Progenitor cell of endocrine pancreas (in vitro differentiated cells): ENCODE measurements at regions not wholly inside any gene's neighbourhood (a gene's known extent, or its start where the extent isn't known, plus 50 kb on each side); places are given as distances from the start of the nearest gene placed in this dataset.

Experiments used
- DNase-seq: peaks from one replicate; pipeline ENCODE4 v3.0.0; 2021; ENCODE audit warnings: low spot score; ENCODE audit not compliant: unreplicated experiment
- H3K27ac Mint-ChIP-seq: 2 replicates; pipeline ENCODE4 v1.8.0; 2021; ENCODE audit warnings: mild to moderate bottlenecking, moderate library complexity, mixed read lengths
- H3K27me3 Mint-ChIP-seq: 2 replicates; pipeline ENCODE4 v1.8.0; 2021; ENCODE audit warnings: mixed read lengths
- H3K36me3 Mint-ChIP-seq: 2 replicates; pipeline ENCODE4 v1.8.0; 2022; ENCODE audit warnings: mixed read lengths; ENCODE audit not compliant: insufficient read depth
- H3K4me1 Mint-ChIP-seq: 2 replicates; pipeline ENCODE4 v1.8.0; 2021; ENCODE audit warnings: low read depth, mixed read lengths
- H3K4me3 Mint-ChIP-seq: 2 replicates; pipeline ENCODE4 v1.8.0; 2021; ENCODE audit warnings: low read depth, mild to moderate bottlenecking, moderate library complexity, mixed read lengths
- H3K9me3 Mint-ChIP-seq: 2 replicates; pipeline ENCODE4 v1.8.0; 2021; ENCODE audit warnings: low read depth, mixed read lengths
- CTCF ChIP-seq: fragments of 200-600 bp; sonication (generic); IDR thresholded peaks from one replicate; pipeline ENCODE4 v1.5.0; 2021; ENCODE audit warnings: antibody characterized with exemption, mild to moderate bottlenecking; ENCODE audit not compliant: unreplicated experiment

- H3K27ac Mint-ChIP-seq: no peak overlapping the region
- no peaks in the 10 kb centered on the region for H3K9me3 Mint-ChIP-seq
- H3K4me1 Mint-ChIP-seq: peaks cover 2% of the 10 kb centered on the region
- no peak for TF ChIP-seq CTCF
- H3K4me3 Mint-ChIP-seq: no peak overlapping the region
- H3K27me3 Mint-ChIP-seq: peaks cover 31% of the 10 kb centered on the region
- no peaks in the 10 kb centered on the region for H3K36me3 Mint-ChIP-seq
- DNase-seq: no peak
These were observed 171.9 kb downstream of the RPS24 start for GRCh38 chr10:78205457-78206016.

GRCh38 chr10:78207216-78207615 is 173.6 kb downstream of the RPS24 start:
- H3K4me1 Mint-ChIP-seq: peaks cover 6% of the 10 kb centered on the region
- no peak for DNase-seq
- no peaks in the 10 kb centered on the region for H3K36me3 Mint-ChIP-seq
- H3K27me3 Mint-ChIP-seq: peaks cover 22% of the 10 kb centered on the region
- no peak overlapping the region for H3K27ac Mint-ChIP-seq
- no peaks in the 10 kb centered on the region for H3K9me3 Mint-ChIP-seq
- no peak overlapping the region for H3K4me3 Mint-ChIP-seq
- no peak for TF ChIP-seq CTCF

GRCh38 chr10:78207776-78208175 is 174.1 kb downstream of the RPS24 start:
- Mint-ChIP-seq H3K27ac (no peak overlapping the region), H3K4me1 (peaks cover 6% of the 10 kb centered on the region), H3K36me3 (no peaks in the 10 kb centered on the region), H3K9me3 (no peaks in the 10 kb centered on the region), H3K27me3 (peaks cover 17% of the 10 kb centered on the region), H3K4me3 (no peak overlapping the region)
- TF ChIP-seq CTCF: no peak
- DNase-seq: no peak

- no peaks in the 10 kb centered on the region for H3K36me3 Mint-ChIP-seq
- H3K9me3 Mint-ChIP-seq: no peaks in the 10 kb centered on the region
- no peak for DNase-seq
- peaks cover 10% of the 10 kb centered on the region for H3K4me1 Mint-ChIP-seq
- peaks cover 23% of the 10 kb centered on the region for H3K27me3 Mint-ChIP-seq
- no peak overlapping the region for H3K27ac Mint-ChIP-seq
- no peak overlapping the region for H3K4me3 Mint-ChIP-seq
- TF ChIP-seq CTCF: no peak
These were observed 176.3 kb downstream of the RPS24 start for GRCh38 chr10:78209970-78210369.

GRCh38 chr10:78210548-78210947 is 176.9 kb downstream of the RPS24 start:
- H3K27me3 Mint-ChIP-seq: peaks cover 24% of the 10 kb centered on the region
- no peaks in the 10 kb centered on the region for H3K36me3 Mint-ChIP-seq
- H3K4me1 Mint-ChIP-seq: peaks cover 14% of the 10 kb centered on the region
- no peak overlapping the region for H3K27ac Mint-ChIP-seq
- TF ChIP-seq CTCF: no peak
- no peaks in the 10 kb centered on the region for H3K9me3 Mint-ChIP-seq
- DNase-seq: no peak
- no peak overlapping the region for H3K4me3 Mint-ChIP-seq
